ENCODE measurements at regions not wholly inside any gene's neighbourhood (a gene's known extent, or its start where the extent isn't known, plus 50 kb on each side); places are given as distances from the start of the nearest gene placed in this dataset.
"Not testable (repeated sequence)": the region's sequence is repeated elsewhere in the genome, so short reads cannot be mapped to it uniquely, and the experiment has no call there.

DNA sequence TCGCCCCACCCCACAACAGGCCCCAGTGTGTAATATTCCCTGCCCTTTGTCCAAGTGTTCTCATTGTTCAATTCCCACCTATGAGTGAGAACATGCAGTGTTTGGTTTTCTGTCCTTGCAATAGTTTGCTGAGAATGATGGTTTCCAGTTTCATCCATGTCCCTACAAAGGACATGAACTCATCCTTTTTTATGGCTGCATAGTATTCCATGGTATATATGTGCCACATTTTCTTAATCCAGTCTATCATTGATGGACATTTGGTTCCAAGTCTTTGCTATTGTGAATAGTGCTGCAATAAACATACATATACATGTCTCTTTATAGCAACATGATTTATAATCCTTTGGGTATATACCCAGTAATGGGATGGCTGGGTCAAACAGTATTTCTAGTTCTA lies 132.7 kb downstream of the SNX10 start:
- not testable (repeated sequence) for TF ChIP-seq REST (IDR thresholded peaks at IDR 0.05; ENCODE audit: low read depth, low read length); RFX5 (IDR thresholded peaks at IDR 0.05; ENCODE audit: low read length); ZBTB33 (IDR thresholded peaks at IDR 0.05; ENCODE audit: borderline replicate concordance, low read depth); POLR2AphosphoS5 (IDR thresholded peaks at IDR 0.05; ENCODE audit: low read depth, low read length); EP300 (IDR thresholded peaks at IDR 0.05; ENCODE audit: borderline replicate concordance in 1 of 2, low read depth in 1 of 2, low read length in 1 of 2); NFIC (IDR thresholded peaks at IDR 0.05; ENCODE audit: borderline replicate concordance)
- TF ChIP-seq, protein P1, sequence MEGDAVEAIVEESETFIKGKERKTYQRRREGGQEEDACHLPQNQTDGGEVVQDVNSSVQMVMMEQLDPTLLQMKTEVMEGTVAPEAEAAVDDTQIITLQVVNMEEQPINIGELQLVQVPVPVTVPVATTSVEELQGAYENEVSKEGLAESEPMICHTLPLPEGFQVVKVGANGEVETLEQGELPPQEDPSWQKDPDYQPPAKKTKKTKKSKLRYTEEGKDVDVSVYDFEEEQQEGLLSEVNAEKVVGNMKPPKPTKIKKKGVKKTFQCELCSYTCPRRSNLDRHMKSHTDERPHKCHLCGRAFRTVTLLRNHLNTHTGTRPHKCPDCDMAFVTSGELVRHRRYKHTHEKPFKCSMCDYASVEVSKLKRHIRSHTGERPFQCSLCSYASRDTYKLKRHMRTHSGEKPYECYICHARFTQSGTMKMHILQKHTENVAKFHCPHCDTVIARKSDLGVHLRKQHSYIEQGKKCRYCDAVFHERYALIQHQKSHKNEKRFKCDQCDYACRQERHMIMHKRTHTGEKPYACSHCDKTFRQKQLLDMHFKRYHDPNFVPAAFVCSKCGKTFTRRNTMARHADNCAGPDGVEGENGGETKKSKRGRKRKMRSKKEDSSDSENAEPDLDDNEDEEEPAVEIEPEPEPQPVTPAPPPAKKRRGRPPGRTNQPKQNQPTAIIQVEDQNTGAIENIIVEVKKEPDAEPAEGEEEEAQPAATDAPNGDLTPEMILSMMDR (IDR thresholded peaks at IDR 0.05): not testable (repeated sequence)

All from SK-N-SH (cell line).